Neural progenitor cell (in vitro differentiated cells): ENCODE measurements at regions not wholly inside any gene's neighbourhood (a gene's known extent, or its start where the extent isn't known, plus 50 kb on each side); places are given as distances from the start of the nearest gene placed in this dataset.

Experiments
- DNase-seq: peaks from one replicate; pipeline ENCODE4 v3.0.0-alpha.2; 2016; ENCODE audit warnings: low spot score
- H2AFZ ChIP-seq: fragments of 200-600 bp; sonication (generic); replicated peaks from 2 replicates; pipeline ENCODE4 v1.6.1; 2016; ENCODE audit warnings: antibody characterized with exemption
- H3F3A ChIP-seq: fragments of 200-600 bp; sonication (generic); 2 replicates; pipeline ENCODE4 v1.6.1; 2016; ENCODE audit warnings: antibody characterized with exemption, low read depth
- H3K27ac ChIP-seq: fragments of 200-600 bp; sonication (generic); 2 replicates; pipeline ENCODE4 v1.5.1; 2016; ENCODE audit warnings: mild to moderate bottlenecking
- H3K27me3 ChIP-seq: fragments of 200-600 bp; sonication (generic); 2 replicates; pipeline ENCODE4 v1.6.1; 2016; ENCODE audit warnings: mild to moderate bottlenecking, moderate library complexity
- H3K36me3 ChIP-seq: fragments of 200-600 bp; sonication (generic); 2 replicates; pipeline ENCODE4 v1.5.1; 2016
- H3K4me1 ChIP-seq: fragments of 200-600 bp; sonication (generic); 2 replicates; pipeline ENCODE4 v1.6.1; 2016; ENCODE audit warnings: mixed run types
- H3K4me2 ChIP-seq: fragments of 200-600 bp; sonication (generic); 2 replicates; pipeline ENCODE4 v1.6.1; 2016
- H3K4me3 ChIP-seq: fragments of 200-600 bp; sonication (generic); 2 replicates; pipeline ENCODE4 v1.5.1; 2016
- H3K79me2 ChIP-seq: fragments of 200-600 bp; sonication (generic); 2 replicates; pipeline ENCODE4 v1.6.1; 2016; ENCODE audit warnings: low read depth
- H3K9ac ChIP-seq: fragments of 200-600 bp; sonication (generic); 2 replicates; pipeline ENCODE4 v1.6.1; 2016
- H3K9me3 ChIP-seq: fragments of 200-600 bp; sonication (generic); 2 replicates; pipeline ENCODE4 v1.5.1; 2016; ENCODE audit warnings: low read depth
- H4K20me1 ChIP-seq: fragments of 200-600 bp; sonication (generic); 2 replicates; pipeline ENCODE4 v1.6.1; 2016; ENCODE audit warnings: low read depth
- H3K27ac Mint-ChIP-seq: 3 replicates; pipeline ENCODE4 v1.8.0; 2021; ENCODE audit warnings: mixed read lengths
- H3K27me3 Mint-ChIP-seq: 2 replicates; pipeline ENCODE4 v1.8.0; 2022; ENCODE audit warnings: low read depth, mild to moderate bottlenecking, inconsistent platforms, moderate library complexity, mixed read lengths; ENCODE audit not compliant: insufficient read depth
- H3K36me3 Mint-ChIP-seq: 3 replicates; pipeline ENCODE4 v1.8.0; 2021; ENCODE audit warnings: mixed read lengths
- H3K4me1 Mint-ChIP-seq: 3 replicates; pipeline ENCODE4 v1.8.0; 2021; ENCODE audit warnings: mixed read lengths
- H3K4me3 Mint-ChIP-seq: 3 replicates; pipeline ENCODE4 v1.8.0; 2021; ENCODE audit warnings: mild to moderate bottlenecking, moderate library complexity, mixed read lengths
- H3K9me3 Mint-ChIP-seq: 3 replicates; pipeline ENCODE4 v1.8.0; 2020; ENCODE audit warnings: mixed read lengths
- CTCF ChIP-seq: fragments of 200-600 bp; sonication (generic); IDR thresholded peaks from 2 replicates; pipeline ENCODE4 v1.5.1; 2017; ENCODE audit warnings: antibody characterized with exemption, mild to moderate bottlenecking
- EZH2 ChIP-seq: fragments of 200-600 bp; sonication (generic); IDR thresholded peaks from 2 replicates; pipeline ENCODE4 v1.6.1; 2017; ENCODE audit warnings: antibody characterized with exemption, mild to moderate bottlenecking, moderate library complexity
- EZH2phosphoT487 ChIP-seq: fragments of 200-600 bp; sonication (generic); IDR thresholded peaks from 2 replicates; pipeline ENCODE4 v1.6.1; 2017; ENCODE audit warnings: antibody characterized with exemption

DNA sequence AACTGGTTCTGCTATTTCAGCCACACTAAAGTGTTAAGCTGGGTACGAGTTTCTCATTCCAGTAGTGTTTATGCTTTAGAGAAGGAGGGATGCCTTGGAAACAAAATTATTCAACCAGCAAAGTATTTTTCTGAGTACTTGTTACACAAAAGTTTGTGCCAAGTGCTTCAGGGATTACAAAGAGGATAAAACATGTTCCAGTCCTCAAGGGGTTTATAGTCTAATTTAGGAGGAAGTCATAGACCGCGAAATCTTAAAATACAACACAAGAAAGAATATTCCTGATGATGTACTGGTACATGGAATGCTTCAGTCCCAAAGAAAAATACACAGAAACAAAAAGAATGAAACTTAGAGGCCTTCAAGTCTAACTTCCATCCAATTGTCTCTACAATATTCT is 85.4 kb upstream of the NR4A3 start:
- no peak for DNase-seq
- Mint-ChIP-seq H3K9me3 (no peaks in the 10 kb centered on the region), H3K4me3 (no peak overlapping the region), H3K27ac (no peak overlapping the region), H3K27me3 (peaks cover 2% of the 10 kb centered on the region), H3K4me1 (no peaks in the 10 kb centered on the region), H3K36me3 (no peaks in the 10 kb centered on the region)
- H3K4me3 ChIP-seq = no peak overlapping the region
- H3K9me3 ChIP-seq = no peaks in the 10 kb centered on the region
- no peak overlapping the region for H2AFZ ChIP-seq
- H3K27me3 ChIP-seq = no peaks in the 10 kb centered on the region
- no peak overlapping the region for H3K4me2 ChIP-seq
- no peaks in the 10 kb centered on the region for H3K4me1 ChIP-seq
- no peaks in the 10 kb centered on the region for H3F3A ChIP-seq
- no peaks in the 10 kb centered on the region for H3K36me3 ChIP-seq
- no peaks in the 10 kb centered on the region for H3K79me2 ChIP-seq
- TF ChIP-seq EZH2phosphoT487 (no peak), EZH2 (no peak), CTCF (no peak)
- H4K20me1 ChIP-seq = no peaks in the 10 kb centered on the region
- no peak overlapping the region for H3K27ac ChIP-seq
- no peak overlapping the region for H3K9ac ChIP-seq

- Histone ChIP-seq H4K20me1 (no peaks in the 10 kb centered on the region), H3K27me3 (no peaks in the 10 kb centered on the region), H3K4me1 (no peaks in the 10 kb centered on the region), H2AFZ (no peak overlapping the region), H3K9me3 (no peaks in the 10 kb centered on the region), H3K9ac (no peak overlapping the region), H3K27ac (no peak overlapping the region), H3K4me3 (no peak overlapping the region), H3K36me3 (no peaks in the 10 kb centered on the region), H3K4me2 (no peak overlapping the region), H3F3A (no peaks in the 10 kb centered on the region), H3K79me2 (no peaks in the 10 kb centered on the region)
- no peak for DNase-seq
- Mint-ChIP-seq H3K27ac (no peak overlapping the region), H3K36me3 (no peaks in the 10 kb centered on the region), H3K4me1 (no peaks in the 10 kb centered on the region), H3K9me3 (no peaks in the 10 kb centered on the region), H3K27me3 (peaks cover 2% of the 10 kb centered on the region), H3K4me3 (no peak overlapping the region)
- TF ChIP-seq EZH2 (no peak), CTCF (no peak), EZH2phosphoT487 (no peak)
Measured at GRCh38 chr9:99737649-99738048, 84.0 kb upstream of the NR4A3 start.

DNA sequence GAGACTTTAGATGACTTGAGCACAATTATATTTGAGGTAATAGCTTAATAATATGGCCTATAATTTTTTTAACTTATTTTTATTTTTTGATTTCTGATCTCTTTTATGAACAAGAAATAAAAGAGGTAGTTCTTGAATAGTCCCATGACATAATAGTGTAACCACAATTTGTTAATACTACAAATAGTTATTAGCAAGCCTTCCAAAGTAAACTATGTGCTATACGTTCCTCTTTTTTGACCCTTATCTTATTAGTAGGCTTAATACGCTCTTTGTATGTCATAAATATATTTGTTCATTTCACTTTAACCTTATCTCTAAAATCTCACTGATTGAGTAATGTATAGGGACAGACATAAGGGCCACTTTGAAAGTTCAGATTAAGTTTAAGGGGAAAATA is 78.7 kb upstream of the NR4A3 start:
- Histone ChIP-seq H3K4me1 (peaks cover 8% of the 10 kb centered on the region), H3K79me2 (no peaks in the 10 kb centered on the region), H2AFZ (no peak overlapping the region), H3K4me3 (no peak overlapping the region), H3F3A (no peaks in the 10 kb centered on the region), H3K9me3 (no peaks in the 10 kb centered on the region), H3K27me3 (no peaks in the 10 kb centered on the region), H3K4me2 (no peak overlapping the region), H3K27ac (no peak overlapping the region), H4K20me1 (no peaks in the 10 kb centered on the region), H3K9ac (no peak overlapping the region), H3K36me3 (no peaks in the 10 kb centered on the region)
- H3K36me3 Mint-ChIP-seq = no peaks in the 10 kb centered on the region
- H3K4me3 Mint-ChIP-seq = no peak overlapping the region
- DNase-seq = no peak
- H3K4me1 Mint-ChIP-seq = no peaks in the 10 kb centered on the region
- H3K27me3 Mint-ChIP-seq = no peaks in the 10 kb centered on the region
- no peaks in the 10 kb centered on the region for H3K9me3 Mint-ChIP-seq
- TF ChIP-seq EZH2 (no peak), EZH2phosphoT487 (no peak), CTCF (no peak)
- H3K27ac Mint-ChIP-seq = no peak overlapping the region

DNA sequence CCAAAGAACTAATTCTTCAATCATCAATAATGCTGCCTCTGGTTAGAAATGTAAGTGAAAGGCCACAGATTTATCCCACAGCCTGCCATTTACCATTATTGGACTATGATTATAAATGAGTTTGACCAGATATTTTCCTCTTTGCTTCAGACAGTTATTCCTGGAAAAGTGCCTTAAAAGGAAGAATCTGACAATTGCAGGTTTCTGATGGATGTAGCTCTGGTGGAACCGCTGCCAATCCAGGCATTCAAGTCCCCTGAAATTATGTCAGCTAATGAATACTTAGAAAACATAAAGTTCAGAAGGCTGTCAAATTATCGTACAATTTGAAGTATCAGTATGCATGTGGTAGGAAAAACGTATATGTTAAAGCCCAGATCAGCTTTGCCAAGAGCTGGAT is 78.2 kb upstream of the NR4A3 start:
- Histone ChIP-seq H2AFZ (no peak overlapping the region), H3K9ac (no peak overlapping the region), H3K79me2 (no peaks in the 10 kb centered on the region), H3K4me1 (peaks cover 8% of the 10 kb centered on the region), H3K9me3 (no peaks in the 10 kb centered on the region), H3K27ac (no peak overlapping the region), H3K36me3 (no peaks in the 10 kb centered on the region), H3K4me2 (no peak overlapping the region), H3F3A (no peaks in the 10 kb centered on the region), H3K27me3 (no peaks in the 10 kb centered on the region), H4K20me1 (no peaks in the 10 kb centered on the region), H3K4me3 (no peak overlapping the region)
- no peaks in the 10 kb centered on the region for H3K27me3 Mint-ChIP-seq
- no peak overlapping the region for H3K4me3 Mint-ChIP-seq
- no peaks in the 10 kb centered on the region for H3K4me1 Mint-ChIP-seq
- TF ChIP-seq EZH2 (no peak), EZH2phosphoT487 (no peak), CTCF (no peak)
- H3K9me3 Mint-ChIP-seq = no peaks in the 10 kb centered on the region
- H3K36me3 Mint-ChIP-seq = no peaks in the 10 kb centered on the region
- no peak overlapping the region for H3K27ac Mint-ChIP-seq
- DNase-seq = no peak
